SK-N-SH (cell line): ENCODE measurements at regions not wholly inside any gene's neighbourhood (a gene's known extent, or its start where the extent isn't known, plus 50 kb on each side); places are given as distances from the start of the nearest gene placed in this dataset.

Source experiments
- CTCF ChIA-PET: fragments of 300-600, 350-600 bp; formaldehyde crosslinking; extraction: SDS; loops from one replicate; lab custom pipeline; 2021; lab: Yijun Ruan, JAX
- POLR2A ChIA-PET: fragments of 350-600 bp; sonication (Branson Sonifier 250); formaldehyde crosslinking; extraction: SDS; loops from one replicate; lab custom pipeline; 2020; ENCODE audit warnings: antibody characterized with exemption, inconsistent platforms; lab: Yijun Ruan, JAX
- DNase-seq: peaks from one replicate; pipeline ENCODE4 v3.0.0; 2012
- H2AFZ ChIP-seq: fragments of 200-600 bp; sonication (generic); 2 replicates; pipeline ENCODE4 v1.8.1; 2016; ENCODE audit warnings: antibody characterized with exemption, mild to moderate bottlenecking, low read depth
- H3F3A ChIP-seq: fragments of 200-600 bp; sonication (generic); replicated peaks from 2 replicates; pipeline ENCODE3; 2016; ENCODE audit warnings: antibody characterized with exemption, mild to moderate bottlenecking; ENCODE audit not compliant: insufficient read depth
- H3K27ac ChIP-seq, 2 experiments: fragments of 200-500 bp in 1 of 2; fragments of 200-600 bp in 1 of 2; sonication (Bioruptor generic) in 1 of 2; sonication (generic), shearing (Covaris generic) in 1 of 2; 2 replicates each; pipeline versions ENCODE4 v1.5.1 to v1.6.1; 2014 to 2016; ENCODE audit warnings: low read depth in 2 of 2, inconsistent platforms in 1 of 2, low read length in 1 of 2, mild to moderate bottlenecking in 1 of 2, mixed read lengths in 1 of 2
- H3K27me3 ChIP-seq: fragments of 200-600 bp; sonication (generic), shearing (Covaris generic); 2 replicates; pipeline ENCODE4 v1.6.1; 2016; ENCODE audit warnings: mixed run types; ENCODE audit not compliant: insufficient read depth
- H3K36me3 ChIP-seq, 2 experiments: fragments of 200-500 bp in 1 of 2; fragments of 200-600 bp in 1 of 2; sonication (Bioruptor generic) in 1 of 2; sonication (generic) in 1 of 2; replicated peaks in 1 of 2; 2 replicates each; pipeline versions ENCODE3 to v1.5.1; 2014 to 2016; ENCODE audit warnings: low read length in 1 of 2, mild to moderate bottlenecking in 1 of 2; ENCODE audit not compliant: insufficient read depth in 2 of 2, control insufficient read depth in 1 of 2
- H3K4me1 ChIP-seq, 2 experiments: fragments of 200-500 bp in 1 of 2; fragments of 200-600 bp in 1 of 2; sonication (Bioruptor generic) in 1 of 2; sonication (generic), shearing (Covaris generic) in 1 of 2; 2 replicates each; pipeline versions ENCODE4 v1.5.1 to v1.6.1; 2014 to 2016; ENCODE audit warnings: low read depth in 1 of 2, low read length in 1 of 2, mixed run types in 1 of 2; ENCODE audit not compliant: insufficient read depth in 2 of 2, control insufficient read depth in 1 of 2
- H3K4me2 ChIP-seq: fragments of 200-600 bp; sonication (generic), shearing (Covaris generic); 2 replicates; pipeline ENCODE4 v1.6.1; 2017; ENCODE audit warnings: mixed run types
- H3K4me3 ChIP-seq, 2 experiments: fragments of 200-500 bp in 1 of 2; fragments of 200-600 bp in 1 of 2; sonication (Bioruptor generic) in 1 of 2; sonication (generic), shearing (Covaris generic) in 1 of 2; 2 replicates each; pipeline versions ENCODE4 v1.5.1 to v1.8.1; 2014 to 2016; ENCODE audit warnings: low read depth in 2 of 2, inconsistent platforms in 1 of 2, low read length in 1 of 2, mild to moderate bottlenecking in 1 of 2, mixed read lengths in 1 of 2, moderate library complexity in 1 of 2
- H3K79me2 ChIP-seq: fragments of 200-600 bp; sonication (generic); 2 replicates; pipeline ENCODE4 v1.8.1; 2017; ENCODE audit warnings: mild to moderate bottlenecking; ENCODE audit not compliant: insufficient read depth
- H3K9ac ChIP-seq: fragments of 200-600 bp; sonication (generic); 2 replicates; pipeline ENCODE4 v1.6.1; 2017; ENCODE audit warnings: mixed run types
- H3K9me2 ChIP-seq: fragments of 200-600 bp; sonication (generic); 2 replicates; pipeline ENCODE4 v1.6.1; 2017; ENCODE audit warnings: mixed run types
- H3K9me3 ChIP-seq: fragments of 200-600 bp; sonication (generic); 2 replicates; pipeline ENCODE4 v1.6.1; 2017; ENCODE audit warnings: mixed run types, mild to moderate bottlenecking, moderate library complexity
- H4K20me1 ChIP-seq: fragments of 200-600 bp; sonication (generic); 2 replicates; pipeline ENCODE4 v1.6.1; 2017; ENCODE audit warnings: mild to moderate bottlenecking, mixed run types; ENCODE audit not compliant: insufficient read depth
- CHD2 ChIP-seq: fragments of 150-350 bp; IDR thresholded peaks from 2 replicates; pipeline ENCODE4 v1.6.1; 2018; ENCODE audit warnings: low read length; ENCODE audit not compliant: partially characterized antibody
- ELF1 ChIP-seq: IDR thresholded peaks from 2 replicates; pipeline ENCODE4 v1.4.0; 2012
- EP300 ChIP-seq, 2 experiments: IDR thresholded peaks; 2 replicates each; pipeline versions ENCODE4 v1.4.0 to v1.6.1; 2012; ENCODE audit warnings: borderline replicate concordance in 1 of 2, low read depth in 1 of 2, low read length in 1 of 2
- FOSL2 ChIP-seq: IDR thresholded peaks from 2 replicates; pipeline ENCODE4 v1.4.0; 2012; ENCODE audit warnings: low read depth, mild to moderate bottlenecking, moderate library complexity, borderline replicate concordance
- FOXJ3 ChIP-seq: sonication (generic); formaldehyde crosslinking; IDR thresholded peaks from 2 replicates; pipeline ENCODE4 v1.5.1; 2020; ENCODE audit warnings: mild to moderate bottlenecking, missing genetic modification reagents
- FOXM1 ChIP-seq: IDR thresholded peaks from 2 replicates; pipeline ENCODE4 v1.4.0; 2012; ENCODE audit warnings: low read depth, mild to moderate bottlenecking
- JUND ChIP-seq: IDR thresholded peaks from 2 replicates; pipeline ENCODE4 v1.4.0; 2012
- NRF1 ChIP-seq: IDR thresholded peaks from 2 replicates; pipeline ENCODE4 v1.6.1; 2012; ENCODE audit warnings: low read depth, mild to moderate bottlenecking, low read length
- POLR2AphosphoS5 ChIP-seq: IDR thresholded peaks from 2 replicates; pipeline ENCODE4 v1.6.1; 2012; ENCODE audit warnings: low read depth, low read length
- RAD21 ChIP-seq: IDR thresholded peaks from 2 replicates; pipeline ENCODE4 v1.6.1; 2012; ENCODE audit warnings: mild to moderate bottlenecking, low read length
- RCOR1 ChIP-seq: fragments of 150-350 bp; IDR thresholded peaks from 2 replicates; pipeline ENCODE4 v1.6.1; 2017; ENCODE audit warnings: antibody characterized with exemption, low read length
- RFX5 ChIP-seq: IDR thresholded peaks from 2 replicates; pipeline ENCODE4 v1.6.1; 2012; ENCODE audit warnings: mild to moderate bottlenecking, improper control_type of control experiment, low read length
- SIN3A ChIP-seq: IDR thresholded peaks from 2 replicates; pipeline ENCODE4 v1.6.1; 2012; ENCODE audit warnings: low read depth, mild to moderate bottlenecking, low read length, moderate library complexity, borderline replicate concordance
- SMC3 ChIP-seq: IDR thresholded peaks from 2 replicates; pipeline ENCODE4 v1.6.1; 2012; ENCODE audit warnings: low read depth, low read length, improper control_type of control experiment
- TAF1 ChIP-seq: IDR thresholded peaks from 2 replicates; pipeline ENCODE4 v1.6.1; 2012; ENCODE audit warnings: low read depth, mild to moderate bottlenecking, low read length, moderate library complexity, borderline replicate concordance
- TEAD4 ChIP-seq: IDR thresholded peaks from 2 replicates; pipeline ENCODE4 v1.4.0; 2012; ENCODE audit warnings: mild to moderate bottlenecking, borderline replicate concordance; ENCODE audit not compliant: insufficient read depth
- WGBS: methylation state at CpG from one replicate; pipeline ENCODE4 v1.1.6; 2017; ENCODE audit warnings: low lambda C conversion rate; 5-methylcytosine and 5-hydroxymethylcytosine counted together
- TF ChIP-seq, protein P1 (sequence below): IDR thresholded peaks from 2 replicates; pipeline ENCODE4 v1.4.0; 2012; ENCODE audit warnings: low read depth
- TF ChIP-seq, protein P2 (sequence below): IDR thresholded peaks from 2 replicates; pipeline ENCODE4; 2012
- TF ChIP-seq, protein P3 (sequence below): IDR thresholded peaks from 2 replicates; pipeline ENCODE4 v1.4.0; 2012; ENCODE audit warnings: low read depth, borderline replicate concordance

DNA sequence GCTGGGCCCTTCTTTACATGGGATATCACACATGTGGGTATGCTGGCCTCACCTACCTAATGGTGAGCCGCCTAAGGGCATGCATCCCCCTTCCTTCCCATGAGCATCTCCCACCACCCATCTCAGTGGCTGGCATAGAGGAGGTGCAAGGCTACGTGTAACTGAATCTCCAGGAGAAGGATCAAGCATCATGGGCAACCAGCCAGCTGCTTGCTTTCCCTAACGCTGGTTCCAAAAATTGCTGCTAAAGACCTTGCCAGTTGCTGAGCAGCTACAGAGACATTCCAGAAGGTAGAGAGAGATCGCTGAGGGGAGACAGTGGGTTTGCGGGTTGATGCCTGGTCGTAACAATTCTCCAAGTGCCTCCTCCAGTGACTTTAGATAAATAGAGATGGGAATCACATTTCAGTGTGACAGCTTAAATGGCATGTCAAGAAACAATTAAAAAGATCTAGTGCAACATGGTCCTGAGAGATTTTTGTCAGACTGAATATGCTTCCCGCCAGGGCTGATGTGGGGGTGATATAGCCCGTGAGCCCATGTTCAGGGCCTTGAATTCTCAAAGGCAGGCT lies 378.4 kb upstream of the CDH5 start:
- H3K9me2 ChIP-seq: no peaks in the 10 kb centered on the region
- H3K79me2 ChIP-seq: no peaks in the 10 kb centered on the region
- CTCF ChIA-PET: no interaction called here
- H3K4me1 ChIP-seq: no peaks in the 10 kb centered on the region; a peak in 2 of 4 replicates
- no peaks in the 10 kb centered on the region for H3K9me3 ChIP-seq
- H4K20me1 ChIP-seq: no peaks in the 10 kb centered on the region
- H3K9ac ChIP-seq: no peak overlapping the region
- DNase-seq: no peak
- no peak overlapping the region for H3K4me3 ChIP-seq
- no peaks in the 10 kb centered on the region for H3F3A ChIP-seq
- TF ChIP-seq RAD21: no peak
- TF ChIP-seq TAF1: no peak
- no peak for TF ChIP-seq JUND
- no peak for TF ChIP-seq SIN3A
- TF ChIP-seq FOSL2: no peak
- TF ChIP-seq EP300 (IDR thresholded peaks at IDR 0.05; ENCODE audit: borderline replicate concordance in 1 of 2, low read depth in 1 of 2, low read length in 1 of 2): no peak
- no peak for TF ChIP-seq RCOR1
- no peak for TF ChIP-seq FOXM1
- TF ChIP-seq, protein P1, sequence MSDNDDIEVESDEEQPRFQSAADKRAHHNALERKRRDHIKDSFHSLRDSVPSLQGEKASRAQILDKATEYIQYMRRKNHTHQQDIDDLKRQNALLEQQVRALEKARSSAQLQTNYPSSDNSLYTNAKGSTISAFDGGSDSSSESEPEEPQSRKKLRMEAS: no peak
- no peak for TF ChIP-seq TEAD4
- TF ChIP-seq POLR2AphosphoS5: no peak
- TF ChIP-seq, protein P2, sequence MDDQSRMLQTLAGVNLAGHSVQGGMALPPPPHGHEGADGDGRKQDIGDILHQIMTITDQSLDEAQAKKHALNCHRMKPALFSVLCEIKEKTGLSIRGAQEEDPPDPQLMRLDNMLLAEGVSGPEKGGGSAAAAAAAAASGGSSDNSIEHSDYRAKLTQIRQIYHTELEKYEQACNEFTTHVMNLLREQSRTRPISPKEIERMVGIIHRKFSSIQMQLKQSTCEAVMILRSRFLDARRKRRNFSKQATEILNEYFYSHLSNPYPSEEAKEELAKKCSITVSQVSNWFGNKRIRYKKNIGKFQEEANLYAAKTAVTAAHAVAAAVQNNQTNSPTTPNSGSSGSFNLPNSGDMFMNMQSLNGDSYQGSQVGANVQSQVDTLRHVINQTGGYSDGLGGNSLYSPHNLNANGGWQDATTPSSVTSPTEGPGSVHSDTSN: no peak
- TF ChIP-seq RFX5: no peak
- TF ChIP-seq FOXJ3 (CRISPR knock-in tag): no peak
- TF ChIP-seq NRF1: no peak
- TF ChIP-seq CHD2: no peak
- TF ChIP-seq, all 33 proteins: peak for 0
- H2AFZ ChIP-seq: no peak overlapping the region
- 74% methylated on average over 7 of the region's 8 CpGs for WGBS
- POLR2A ChIA-PET: no interaction called here
- H3K36me3 ChIP-seq: no peaks in the 10 kb centered on the region
- H3K27ac ChIP-seq: no peak overlapping the region
- H3K4me2 ChIP-seq: no peak overlapping the region
- no peaks in the 10 kb centered on the region for H3K27me3 ChIP-seq

DNA sequence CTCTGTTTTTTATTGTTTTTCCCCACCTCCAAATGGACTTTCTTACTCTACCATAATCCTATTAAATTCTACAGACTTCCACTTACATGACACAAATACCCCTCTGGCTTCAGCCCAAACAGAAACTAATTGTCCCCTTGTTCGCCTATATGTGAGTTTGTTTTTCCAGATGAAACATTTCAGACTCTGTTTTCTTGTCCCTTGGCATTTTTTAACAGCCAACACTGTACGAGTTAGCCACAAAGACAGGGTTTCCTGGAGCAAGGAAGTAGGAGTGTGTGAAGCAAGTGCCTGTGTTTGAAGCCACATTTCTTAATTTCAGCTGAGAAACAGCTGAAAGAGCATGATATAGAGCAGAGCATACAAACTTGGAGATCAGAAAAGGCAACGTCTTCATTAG lies 382.2 kb upstream of the CDH5 start:
- DNase-seq: no peak

More for the DNA sequence above, 382.2 kb upstream of the CDH5 start:
- no peak overlapping the region for H3K4me2 ChIP-seq
- ChIA-PET CTCF (interaction anchor here (1.6 kb wide), 1 partner anchor 18 kb away, joined by 3 read pairs; no protein-coding TSS in a partner anchor), POLR2A (no interaction called here)
- no peak overlapping the region for H3K27ac ChIP-seq
- H3K9me3 ChIP-seq: no peaks in the 10 kb centered on the region
- no peaks in the 10 kb centered on the region for H4K20me1 ChIP-seq
- H3K27me3 ChIP-seq: no peaks in the 10 kb centered on the region
- no peak overlapping the region for H3K4me3 ChIP-seq
- H3K4me1 ChIP-seq: no peaks in the 10 kb centered on the region; a peak in 2 of 4 replicates
- H3F3A ChIP-seq: no peaks in the 10 kb centered on the region
- no peak for TF ChIP-seq FOSL2
- no peak for TF ChIP-seq SMC3
- no peak for TF ChIP-seq FOXJ3 (CRISPR knock-in tag)
- no peak for TF ChIP-seq TAF1
- TF ChIP-seq ELF1: no peak
- no peak for TF ChIP-seq NRF1
- no peak for TF ChIP-seq POLR2AphosphoS5
- no peak for TF ChIP-seq FOXM1
- TF ChIP-seq, protein P3, sequence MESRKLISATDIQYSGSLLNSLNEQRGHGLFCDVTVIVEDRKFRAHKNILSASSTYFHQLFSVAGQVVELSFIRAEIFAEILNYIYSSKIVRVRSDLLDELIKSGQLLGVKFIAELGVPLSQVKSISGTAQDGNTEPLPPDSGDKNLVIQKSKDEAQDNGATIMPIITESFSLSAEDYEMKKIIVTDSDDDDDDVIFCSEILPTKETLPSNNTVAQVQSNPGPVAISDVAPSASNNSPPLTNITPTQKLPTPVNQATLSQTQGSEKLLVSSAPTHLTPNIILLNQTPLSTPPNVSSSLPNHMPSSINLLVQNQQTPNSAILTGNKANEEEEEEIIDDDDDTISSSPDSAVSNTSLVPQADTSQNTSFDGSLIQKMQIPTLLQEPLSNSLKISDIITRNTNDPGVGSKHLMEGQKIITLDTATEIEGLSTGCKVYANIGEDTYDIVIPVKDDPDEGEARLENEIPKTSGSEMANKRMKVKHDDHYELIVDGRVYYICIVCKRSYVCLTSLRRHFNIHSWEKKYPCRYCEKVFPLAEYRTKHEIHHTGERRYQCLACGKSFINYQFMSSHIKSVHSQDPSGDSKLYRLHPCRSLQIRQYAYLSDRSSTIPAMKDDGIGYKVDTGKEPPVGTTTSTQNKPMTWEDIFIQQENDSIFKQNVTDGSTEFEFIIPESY: no peak
- TF ChIP-seq RFX5: no peak
- TF ChIP-seq CHD2: no peak
- no peak for TF ChIP-seq RCOR1
- no peak overlapping the region for H3K9ac ChIP-seq
- H3K9me2 ChIP-seq: no peaks in the 10 kb centered on the region
- H3K36me3 ChIP-seq: no peaks in the 10 kb centered on the region
- 28% methylated on average over 3 of the region's 3 CpGs for WGBS
- no peak overlapping the region for H2AFZ ChIP-seq
- no peaks in the 10 kb centered on the region for H3K79me2 ChIP-seq
